ENCODE measurements at regions not wholly inside any gene's neighbourhood (a gene's known extent, or its start where the extent isn't known, plus 50 kb on each side); places are given as distances from the start of the nearest gene placed in this dataset.

GRCh38 chr14:84555493-84555892 lies 974.5 kb upstream of the FLRT2 start:
- TF ChIP-seq, protein P1, sequence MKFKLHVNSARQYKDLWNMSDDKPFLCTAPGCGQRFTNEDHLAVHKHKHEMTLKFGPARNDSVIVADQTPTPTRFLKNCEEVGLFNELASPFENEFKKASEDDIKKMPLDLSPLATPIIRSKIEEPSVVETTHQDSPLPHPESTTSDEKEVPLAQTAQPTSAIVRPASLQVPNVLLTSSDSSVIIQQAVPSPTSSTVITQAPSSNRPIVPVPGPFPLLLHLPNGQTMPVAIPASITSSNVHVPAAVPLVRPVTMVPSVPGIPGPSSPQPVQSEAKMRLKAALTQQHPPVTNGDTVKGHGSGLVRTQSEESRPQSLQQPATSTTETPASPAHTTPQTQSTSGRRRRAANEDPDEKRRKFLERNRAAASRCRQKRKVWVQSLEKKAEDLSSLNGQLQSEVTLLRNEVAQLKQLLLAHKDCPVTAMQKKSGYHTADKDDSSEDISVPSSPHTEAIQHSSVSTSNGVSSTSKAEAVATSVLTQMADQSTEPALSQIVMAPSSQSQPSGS (CRISPR knock-in tag; IDR thresholded peaks at IDR 0.05; ENCODE audit: borderline replicate concordance, low read depth), result no peak
- TF ChIP-seq NR3C1 (CRISPR knock-in tag; conservative IDR thresholded peaks at IDR 0.05; ENCODE audit: low read depth) (no peak), ATF1 (CRISPR knock-in tag; IDR thresholded peaks at IDR 0.05) (no peak), CTCF (IDR thresholded peaks at IDR 0.05) (no peak), TCF7 (CRISPR knock-in tag; IDR thresholded peaks at IDR 0.05; ENCODE audit: low read depth) (no peak), TP53 (CRISPR knock-in tag; IDR thresholded peaks at IDR 0.05) (no peak), CREB1 (CRISPR knock-in tag; IDR thresholded peaks at IDR 0.05) (no peak), ZNF423 (CRISPR knock-in tag; IDR thresholded peaks at IDR 0.05) (no peak), TEAD4 (CRISPR knock-in tag; IDR thresholded peaks at IDR 0.05) (no peak), KAT7 (CRISPR knock-in tag; IDR thresholded peaks at IDR 0.05; ENCODE audit: borderline replicate concordance) (no peak), E2F5 (CRISPR knock-in tag; IDR thresholded peaks at IDR 0.05) (no peak), NR2C2 (CRISPR knock-in tag; IDR thresholded peaks at IDR 0.05) (no peak), ETV6 (CRISPR knock-in tag; IDR thresholded peaks at IDR 0.05) (no peak)
- TF ChIP-seq, protein P2, sequence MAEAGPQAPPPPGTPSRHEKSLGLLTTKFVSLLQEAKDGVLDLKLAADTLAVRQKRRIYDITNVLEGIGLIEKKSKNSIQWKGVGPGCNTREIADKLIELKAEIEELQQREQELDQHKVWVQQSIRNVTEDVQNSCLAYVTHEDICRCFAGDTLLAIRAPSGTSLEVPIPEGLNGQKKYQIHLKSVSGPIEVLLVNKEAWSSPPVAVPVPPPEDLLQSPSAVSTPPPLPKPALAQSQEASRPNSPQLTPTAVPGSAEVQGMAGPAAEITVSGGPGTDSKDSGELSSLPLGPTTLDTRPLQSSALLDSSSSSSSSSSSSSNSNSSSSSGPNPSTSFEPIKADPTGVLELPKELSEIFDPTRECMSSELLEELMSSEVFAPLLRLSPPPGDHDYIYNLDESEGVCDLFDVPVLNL (CRISPR knock-in tag; IDR thresholded peaks at IDR 0.05; ENCODE audit: borderline replicate concordance, low read depth), result no peak

Measured in WTC11 (cell line).